GM21528 (cell line): ENCODE measurements at regions not wholly inside any gene's neighbourhood (a gene's known extent, or its start where the extent isn't known, plus 50 kb on each side); places are given as distances from the start of the nearest gene placed in this dataset.
"Not testable (repeated sequence)": the region's sequence is repeated elsewhere in the genome, so short reads cannot be mapped to it uniquely, and the experiment has no call there.

Experiments
- ATAC-seq: cut with Tn5 transposase; IDR thresholded peaks from one replicate; pipeline ENCODE4 v1.9.1; 2021; ENCODE audit warnings: mild to moderate bottlenecking, moderate library complexity; ENCODE audit not compliant: unreplicated experiment, low FRiP score

GRCh38 chr2:21895200-21895599 lies 771.4 kb downstream of the TDRD15 start:
- no peak for ATAC-seq

- not testable (repeated sequence) for ATAC-seq
Observed at GRCh38 chr2:21908712-21909380, 785.1 kb downstream of the TDRD15 start.

- no peak for ATAC-seq
Observed at GRCh38 chr2:21910832-21911507, 787.2 kb downstream of the TDRD15 start.

- ATAC-seq, result no peak
Observed at GRCh38 chr2:21912405-21912804, 788.6 kb downstream of the TDRD15 start.

GRCh38 chr2:21915201-21915600 lies 791.4 kb downstream of the TDRD15 start:
- ATAC-seq, result no peak

- ATAC-seq, result no peak
Observed at GRCh38 chr2:21916934-21917522, 793.3 kb downstream of the TDRD15 start.

- no peak for ATAC-seq
Observed at GRCh38 chr2:21920721-21921120, 797.0 kb downstream of the TDRD15 start.

- peak; percentile 66 for ATAC-seq
Observed at GRCh38 chr2:21924640-21925285, 801.0 kb downstream of the TDRD15 start.

GRCh38 chr2:21928292-21928691 lies 804.5 kb downstream of the TDRD15 start:
- ATAC-seq, result no peak

GRCh38 chr2:21930226-21930625 lies 806.5 kb downstream of the TDRD15 start:
- no peak for ATAC-seq

- ATAC-seq, result no peak
Observed at GRCh38 chr2:21939967-21940366, 816.2 kb downstream of the TDRD15 start.

- ATAC-seq, result no peak
Observed at GRCh38 chr2:21944536-21944935, 820.8 kb downstream of the TDRD15 start.

- no peak for ATAC-seq
Observed at GRCh38 chr2:21945658-21946057, 821.9 kb downstream of the TDRD15 start.

GRCh38 chr2:21947046-21947445 lies 823.3 kb downstream of the TDRD15 start:
- ATAC-seq, result no peak

- no peak for ATAC-seq
Observed at GRCh38 chr2:21966139-21966538, 842.4 kb downstream of the TDRD15 start.

- ATAC-seq, result no peak
Observed at GRCh38 chr2:21970971-21971370, 847.2 kb downstream of the TDRD15 start.

GRCh38 chr2:21972586-21972985 lies 848.8 kb downstream of the TDRD15 start:
- ATAC-seq, result no peak

GRCh38 chr2:21981127-21981526 lies 857.4 kb downstream of the TDRD15 start:
- no peak for ATAC-seq

- ATAC-seq, result no peak
Observed at GRCh38 chr2:21993002-21993401, 869.2 kb downstream of the TDRD15 start.

GRCh38 chr2:21996339-21996738 lies 872.6 kb downstream of the TDRD15 start:
- ATAC-seq, result no peak

- ATAC-seq, result no peak
Observed at GRCh38 chr2:21999522-21999921, 875.8 kb downstream of the TDRD15 start.
